ENCODE measurements at regions not wholly inside any gene's neighbourhood (a gene's known extent, or its start where the extent isn't known, plus 50 kb on each side); places are given as distances from the start of the nearest gene placed in this dataset.

GRCh38 chr6:12494161-12494560, 204.0 kb downstream of the EDN1 start:
- no peaks in the 10 kb centered on the region for H4K20me1 ChIP-seq (ENCODE audit: control insufficient read depth, extremely low read depth, insufficient read depth, low read length)
- TF ChIP-seq EZH2 (IDR thresholded peaks at IDR 0.05; ENCODE audit: low read length, missing control alignments) (no peak), CTCF (conservative IDR thresholded peaks at IDR 0.05 in 1 of 2, IDR thresholded peaks at IDR 0.05 in 1 of 2; ENCODE audit: low read depth in 1 of 2, low read length in 2 of 2) (no peak)
- peaks cover 9% of the 10 kb centered on the region for H3K4me1 ChIP-seq (ENCODE audit: control insufficient read depth, extremely low read depth, insufficient read depth, low read length)

GRCh38 chr6:12501990-12502389, 211.8 kb downstream of the EDN1 start:
- H3K27ac ChIP-seq (ENCODE audit: insufficient read depth, low read length): no peak overlapping the region
- DNase-seq (ENCODE audit: low read depth in 2 of 2): no peak
- no peak overlapping the region for H3K9ac ChIP-seq (ENCODE audit: insufficient read depth, low read length)
- TF ChIP-seq CTCF (conservative IDR thresholded peaks at IDR 0.05 in 1 of 2, IDR thresholded peaks at IDR 0.05 in 1 of 2; ENCODE audit: low read depth in 1 of 2, low read length in 2 of 2) (no peak), EZH2 (IDR thresholded peaks at IDR 0.05; ENCODE audit: low read length, missing control alignments) (no peak)
- H3K4me3 ChIP-seq (replicated peaks in 1 of 4; ENCODE audit: control extremely low read depth in 1 of 4, insufficient read depth in 1 of 4, low read depth in 3 of 4, low read length in 4 of 4): no peak overlapping the region
- H3K4me2 ChIP-seq (ENCODE audit: extremely low read depth, insufficient read depth, low read length): no peak overlapping the region
- H4K20me1 ChIP-seq (ENCODE audit: control insufficient read depth, extremely low read depth, insufficient read depth, low read length): no peaks in the 10 kb centered on the region
- no peaks in the 10 kb centered on the region for H3K79me2 ChIP-seq (ENCODE audit: control insufficient read depth, insufficient read depth, low read length)
- no peaks in the 10 kb centered on the region for H3K36me3 ChIP-seq (ENCODE audit: control insufficient read depth, insufficient read depth, low read length)
- H3K4me1 ChIP-seq (ENCODE audit: control insufficient read depth, extremely low read depth, insufficient read depth, low read length): no peaks in the 10 kb centered on the region
- no peak overlapping the region for H2AFZ ChIP-seq (ENCODE audit: low read length)
- H3K9me3 ChIP-seq (ENCODE audit: control insufficient read depth, insufficient read depth, low read depth, low read length): no peaks in the 10 kb centered on the region
- H3K27me3 ChIP-seq (ENCODE audit: control insufficient read depth, insufficient read depth, low read length): no peaks in the 10 kb centered on the region

More at GRCh38 chr6:12494161-12494560, 204.0 kb downstream of the EDN1 start:
- H3K79me2 ChIP-seq (ENCODE audit: control insufficient read depth, insufficient read depth, low read length): no peaks in the 10 kb centered on the region
- no peaks in the 10 kb centered on the region for H3K36me3 ChIP-seq (ENCODE audit: control insufficient read depth, insufficient read depth, low read length)
- H3K9me3 ChIP-seq (ENCODE audit: control insufficient read depth, insufficient read depth, low read depth, low read length): no peaks in the 10 kb centered on the region
- DNase-seq (ENCODE audit: low read depth in 2 of 2): no peak
- no peak overlapping the region for H3K27ac ChIP-seq (ENCODE audit: insufficient read depth, low read length)
- no peak overlapping the region for H2AFZ ChIP-seq (ENCODE audit: low read length)
- no peak overlapping the region for H3K4me3 ChIP-seq (replicated peaks in 1 of 4; ENCODE audit: control extremely low read depth in 1 of 4, insufficient read depth in 1 of 4, low read depth in 3 of 4, low read length in 4 of 4)
- H3K4me2 ChIP-seq (ENCODE audit: extremely low read depth, insufficient read depth, low read length): no peak overlapping the region
- no peaks in the 10 kb centered on the region for H3K27me3 ChIP-seq (ENCODE audit: control insufficient read depth, insufficient read depth, low read length)
- H3K9ac ChIP-seq (ENCODE audit: insufficient read depth, low read length): no peak overlapping the region

- Histone ChIP-seq H4K20me1 (ENCODE audit: control insufficient read depth, extremely low read depth, insufficient read depth, low read length) (no peaks in the 10 kb centered on the region), H3K27me3 (ENCODE audit: control insufficient read depth, insufficient read depth, low read length) (no peaks in the 10 kb centered on the region), H3K27ac (ENCODE audit: insufficient read depth, low read length) (no peak overlapping the region), H3K9ac (ENCODE audit: insufficient read depth, low read length) (no peak overlapping the region), H3K4me3 (replicated peaks in 1 of 4; ENCODE audit: control extremely low read depth in 1 of 4, insufficient read depth in 1 of 4, low read depth in 3 of 4, low read length in 4 of 4) (no peak overlapping the region), H2AFZ (ENCODE audit: low read length) (no peak overlapping the region), H3K79me2 (ENCODE audit: control insufficient read depth, insufficient read depth, low read length) (no peaks in the 10 kb centered on the region), H3K9me3 (ENCODE audit: control insufficient read depth, insufficient read depth, low read depth, low read length) (no peaks in the 10 kb centered on the region), H3K4me2 (ENCODE audit: extremely low read depth, insufficient read depth, low read length) (no peak overlapping the region), H3K4me1 (ENCODE audit: control insufficient read depth, extremely low read depth, insufficient read depth, low read length) (no peaks in the 10 kb centered on the region), H3K36me3 (ENCODE audit: control insufficient read depth, insufficient read depth, low read length) (no peaks in the 10 kb centered on the region)
- no peak for DNase-seq (ENCODE audit: low read depth in 2 of 2)
- TF ChIP-seq EZH2 (IDR thresholded peaks at IDR 0.05; ENCODE audit: low read length, missing control alignments) (no peak), CTCF (conservative IDR thresholded peaks at IDR 0.05 in 1 of 2, IDR thresholded peaks at IDR 0.05 in 1 of 2; ENCODE audit: low read depth in 1 of 2, low read length in 2 of 2) (peak; percentile 40 to 48)
Measured at GRCh38 chr6:12504325-12504966, 212.1 kb upstream of the PHACTR1 start.

All from fibroblast of lung (primary cell).